Cardiac fibroblast (primary cell): ENCODE measurements at regions not wholly inside any gene's neighbourhood (a gene's known extent, or its start where the extent isn't known, plus 50 kb on each side); places are given as distances from the start of the nearest gene placed in this dataset.

Source experiments
- DNase-seq, 2 donors: peaks; one replicate each; pipeline versions ENCODE4 v3.0.0 to v3.0.0-alpha.2; 2010; ENCODE audit warnings: low read depth in 2 of 2
- H3K4me3 ChIP-seq, 2 donors: replicated peaks in 1 of 2; 1 replicate in 1 of 2; 2 replicates in 1 of 2; pipeline ENCODE4 v1.5.1; 2011; ENCODE audit warnings: low read depth in 2 of 2, low read length in 2 of 2, mild to moderate bottlenecking in 2 of 2, moderate library complexity in 1 of 2
- TF ChIP-seq, protein P1 (sequence below): IDR thresholded peaks from one replicate; pipeline ENCODE4 v1.5.1; 2011; ENCODE audit warnings: low read depth, mild to moderate bottlenecking, low read length, inconsistent platforms

DNA sequence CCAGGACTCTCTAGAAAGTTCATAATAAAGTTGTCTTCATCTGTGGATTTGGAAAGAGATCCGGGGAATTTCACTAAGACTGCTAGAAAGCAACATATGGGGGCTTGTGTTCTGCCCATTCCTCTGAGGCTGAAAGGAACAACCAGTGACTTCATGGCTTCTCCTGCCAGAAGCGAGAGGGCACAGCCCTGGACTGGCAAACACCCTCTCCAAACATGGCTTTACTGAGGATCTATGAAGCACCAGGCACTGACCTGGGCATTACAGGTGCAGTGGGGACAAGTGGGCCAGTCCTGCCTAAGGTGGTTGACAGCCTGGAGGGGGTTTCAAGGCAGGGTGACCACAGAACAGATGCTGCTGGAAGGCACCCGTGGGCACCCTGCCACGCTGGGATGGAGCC is 185.8 kb upstream of the GPR26 start:
- TF ChIP-seq, protein P1, sequence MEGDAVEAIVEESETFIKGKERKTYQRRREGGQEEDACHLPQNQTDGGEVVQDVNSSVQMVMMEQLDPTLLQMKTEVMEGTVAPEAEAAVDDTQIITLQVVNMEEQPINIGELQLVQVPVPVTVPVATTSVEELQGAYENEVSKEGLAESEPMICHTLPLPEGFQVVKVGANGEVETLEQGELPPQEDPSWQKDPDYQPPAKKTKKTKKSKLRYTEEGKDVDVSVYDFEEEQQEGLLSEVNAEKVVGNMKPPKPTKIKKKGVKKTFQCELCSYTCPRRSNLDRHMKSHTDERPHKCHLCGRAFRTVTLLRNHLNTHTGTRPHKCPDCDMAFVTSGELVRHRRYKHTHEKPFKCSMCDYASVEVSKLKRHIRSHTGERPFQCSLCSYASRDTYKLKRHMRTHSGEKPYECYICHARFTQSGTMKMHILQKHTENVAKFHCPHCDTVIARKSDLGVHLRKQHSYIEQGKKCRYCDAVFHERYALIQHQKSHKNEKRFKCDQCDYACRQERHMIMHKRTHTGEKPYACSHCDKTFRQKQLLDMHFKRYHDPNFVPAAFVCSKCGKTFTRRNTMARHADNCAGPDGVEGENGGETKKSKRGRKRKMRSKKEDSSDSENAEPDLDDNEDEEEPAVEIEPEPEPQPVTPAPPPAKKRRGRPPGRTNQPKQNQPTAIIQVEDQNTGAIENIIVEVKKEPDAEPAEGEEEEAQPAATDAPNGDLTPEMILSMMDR: no peak
- DNase-seq: no peak
- H3K4me3 ChIP-seq: no peak overlapping the region

DNA sequence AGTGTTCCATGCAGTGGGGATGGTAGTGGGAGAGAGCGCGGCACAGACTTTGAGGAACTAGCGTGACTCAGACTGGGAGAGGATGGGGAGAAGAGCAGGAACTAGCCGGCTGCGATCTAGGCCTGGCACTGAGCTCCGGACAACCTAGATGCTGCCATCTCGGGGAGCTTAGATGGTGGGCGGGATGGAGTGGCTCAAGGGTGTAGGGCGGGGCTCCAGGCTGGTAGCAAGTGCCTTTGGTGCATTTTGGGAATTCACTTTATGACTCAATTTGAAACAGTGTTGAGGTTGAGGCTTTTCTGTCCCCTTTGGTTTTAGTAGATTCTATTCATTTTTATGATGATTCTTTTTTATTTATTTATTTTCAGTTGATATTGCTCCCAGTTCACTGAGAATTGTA is 185.3 kb upstream of the GPR26 start:
- DNase-seq: no peak
- TF ChIP-seq, protein P1: no peak
- H3K4me3 ChIP-seq: no peak overlapping the region

DNA sequence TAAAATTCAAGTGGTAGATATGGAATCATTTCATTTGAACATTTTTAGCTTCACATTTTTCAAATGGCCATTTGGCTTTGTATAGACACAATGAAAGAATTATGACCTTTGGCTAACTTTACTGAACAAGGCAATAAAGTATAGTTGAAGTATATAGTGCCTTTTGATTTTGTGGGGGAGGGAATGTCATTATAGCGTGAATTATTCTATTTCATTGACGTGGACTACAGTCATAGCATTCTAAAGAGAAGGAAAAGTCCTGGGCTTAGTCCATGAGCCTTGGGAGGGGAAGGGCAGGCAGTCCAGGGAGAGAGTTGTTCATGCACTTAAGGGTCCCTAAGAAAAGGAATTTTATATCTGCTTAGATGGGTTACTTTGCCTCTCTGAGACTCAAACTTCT is 181.4 kb upstream of the GPR26 start:
- no peak overlapping the region for H3K4me3 ChIP-seq
- no peak for DNase-seq
- TF ChIP-seq, protein P1: no peak

DNA sequence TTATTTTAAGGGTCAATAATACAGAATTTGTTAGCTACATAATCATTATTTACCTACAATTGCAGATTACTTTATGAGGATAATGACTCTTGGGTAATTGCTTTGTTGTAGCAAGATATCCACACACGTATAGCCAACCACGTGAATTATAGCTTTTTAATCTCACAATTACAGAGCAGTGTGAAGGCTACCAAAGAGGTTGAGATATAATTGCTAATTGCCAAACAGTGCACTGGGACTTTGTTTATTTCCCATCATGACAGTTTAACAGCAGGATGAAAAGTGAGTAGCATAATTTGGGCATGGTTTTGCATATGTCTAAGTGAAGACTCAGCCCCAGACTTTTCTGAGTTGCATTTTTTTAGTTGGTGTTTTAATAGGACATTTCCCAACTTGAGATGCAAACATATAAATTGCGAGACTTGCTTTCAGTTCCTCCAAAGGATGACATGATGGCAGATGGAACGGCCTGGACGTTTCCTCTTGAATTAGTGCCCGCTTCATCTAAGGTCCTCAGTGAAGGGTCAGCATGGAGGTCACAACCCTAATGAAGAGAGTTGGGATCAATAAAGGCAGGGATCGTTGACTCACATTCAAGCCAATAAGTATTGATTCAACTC is 180.7 kb upstream of the GPR26 start:
- H3K4me3 ChIP-seq: no peak overlapping the region
- no peak for DNase-seq
- TF ChIP-seq, protein P1: no peak

DNA sequence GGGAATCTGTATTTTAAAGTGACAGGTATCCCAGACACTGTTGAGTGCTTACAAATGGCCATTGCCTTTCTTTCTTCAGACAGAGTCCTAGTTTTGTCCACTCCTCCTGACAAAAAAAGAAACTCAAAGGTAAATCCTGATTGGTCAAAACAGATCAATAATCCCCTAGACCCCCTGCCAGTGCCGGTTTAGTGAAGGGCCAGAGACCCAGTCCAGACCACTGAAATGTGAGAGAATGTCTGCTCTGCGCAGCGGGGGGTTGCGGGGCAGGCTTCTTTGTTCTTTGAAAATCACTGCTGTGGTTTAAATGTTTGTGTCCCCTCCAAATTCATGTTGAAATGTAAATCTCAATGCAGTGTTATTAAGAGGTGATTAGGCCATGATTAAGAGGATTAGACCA is 177.7 kb upstream of the GPR26 start:
- no peak overlapping the region for H3K4me3 ChIP-seq
- TF ChIP-seq, protein P1: no peak
- no peak for DNase-seq

DNA sequence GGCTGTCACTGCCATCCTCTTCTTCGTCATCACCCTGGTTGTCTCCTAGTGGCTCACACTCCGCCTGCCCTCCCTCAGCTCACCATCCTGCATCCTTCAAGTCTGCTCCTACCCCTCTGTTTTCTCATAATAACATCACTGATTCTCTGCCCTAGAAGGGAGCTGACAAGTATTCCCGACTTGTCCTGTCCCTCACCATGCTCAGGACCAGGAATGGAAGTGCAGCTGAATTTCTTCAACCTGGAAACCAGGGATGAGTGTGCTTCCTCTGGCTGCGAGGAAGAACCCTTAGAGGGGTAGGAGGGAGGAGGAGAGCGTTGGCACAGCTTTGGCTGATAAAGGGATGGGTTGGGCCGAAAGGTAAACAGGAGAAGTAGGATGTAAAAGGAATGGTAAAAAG is 174.8 kb upstream of the GPR26 start:
- no peak overlapping the region for H3K4me3 ChIP-seq
- DNase-seq: no peak
- TF ChIP-seq, protein P1: no peak

DNA sequence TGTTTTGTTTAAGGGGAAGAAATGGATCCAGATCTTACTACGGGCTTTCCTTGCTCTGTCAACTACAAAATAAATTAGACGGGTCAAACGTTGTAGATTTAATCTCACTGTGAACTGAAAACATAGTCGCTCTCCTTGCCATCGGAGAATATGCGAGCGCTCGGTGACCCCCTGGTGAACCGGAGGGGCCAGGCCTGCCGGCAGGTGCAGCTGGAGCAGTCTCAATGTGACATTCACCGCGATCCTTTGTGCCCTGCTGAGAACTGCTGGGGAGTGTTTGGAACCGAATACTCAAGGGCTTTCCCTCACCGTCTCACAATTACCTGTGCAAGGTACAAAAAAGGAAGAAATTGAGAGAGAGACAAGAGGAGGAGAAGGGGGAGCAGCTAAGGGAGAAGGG is 174.1 kb upstream of the GPR26 start:
- H3K4me3 ChIP-seq: no peak overlapping the region
- TF ChIP-seq, protein P1: no peak
- no peak for DNase-seq
